ENCODE measurements at regions not wholly inside any gene's neighbourhood (a gene's known extent, or its start where the extent isn't known, plus 50 kb on each side); places are given as distances from the start of the nearest gene placed in this dataset.

DNA sequence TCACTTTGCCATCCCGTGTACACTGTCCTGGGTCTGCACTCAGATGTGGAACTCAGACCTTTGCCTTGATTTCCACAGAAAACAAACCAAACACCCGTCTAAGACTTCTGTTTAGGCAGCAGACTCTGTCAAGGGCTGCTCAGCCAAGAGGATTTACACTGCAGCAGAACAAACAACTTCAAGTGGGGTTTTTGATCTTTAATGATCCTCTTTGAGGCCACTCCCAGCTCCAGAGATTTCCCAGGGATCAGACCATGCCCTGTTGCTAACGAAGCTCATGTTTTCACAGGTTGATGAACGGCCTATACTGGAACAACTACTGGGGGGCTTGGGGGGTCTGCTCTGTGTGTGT is 52.5 kb upstream of the LGALSL start:
- H3K4me3 ChIP-seq (ENCODE audit: low read length) = peak overlapping the region; percentile 37

DNA sequence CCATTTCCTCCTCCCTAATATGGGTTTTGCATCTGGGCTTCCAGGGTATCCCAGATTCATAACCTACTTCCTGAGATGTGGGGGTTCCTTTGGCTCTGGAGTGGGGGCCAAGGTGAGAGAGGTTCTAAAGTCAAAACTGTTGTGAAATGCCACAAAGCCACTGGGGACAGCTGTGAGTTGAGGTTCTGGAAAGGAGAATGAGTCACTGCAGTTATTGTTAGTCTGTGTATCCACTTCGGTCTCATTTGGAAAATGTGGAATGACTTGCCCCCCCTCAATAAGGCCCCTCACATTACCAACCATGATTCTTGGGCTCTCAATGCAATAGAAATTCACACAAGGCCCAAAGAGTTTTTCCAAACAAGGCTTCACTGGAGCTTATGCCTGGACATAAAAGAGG is 51.1 kb upstream of the LGALSL start:
- Histone ChIP-seq H3K27me3 (ENCODE audit: control insufficient read depth, insufficient read depth, low read length) (no peaks in the 10 kb centered on the region), H3K36me3 (ENCODE audit: control insufficient read depth, insufficient read depth, low read length) (no peaks in the 10 kb centered on the region), H3K4me1 (ENCODE audit: control insufficient read depth, insufficient read depth, low read length) (peaks cover 7% of the 10 kb centered on the region), H3K27ac (ENCODE audit: low read depth, low read length) (no peak overlapping the region), H3K4me3 (ENCODE audit: low read length) (no peak overlapping the region), H3K9ac (ENCODE audit: low read length) (no peak overlapping the region)

More for the DNA sequence above, 52.5 kb upstream of the LGALSL start:
- H3K36me3 ChIP-seq (ENCODE audit: control insufficient read depth, insufficient read depth, low read length) = no peaks in the 10 kb centered on the region
- H3K27me3 ChIP-seq (ENCODE audit: control insufficient read depth, insufficient read depth, low read length) = no peaks in the 10 kb centered on the region
- no peak overlapping the region for H3K27ac ChIP-seq (ENCODE audit: low read depth, low read length)
- H3K9ac ChIP-seq (ENCODE audit: low read length) = no peak overlapping the region
- H3K4me1 ChIP-seq (ENCODE audit: control insufficient read depth, insufficient read depth, low read length) = peaks cover 7% of the 10 kb centered on the region

DNA sequence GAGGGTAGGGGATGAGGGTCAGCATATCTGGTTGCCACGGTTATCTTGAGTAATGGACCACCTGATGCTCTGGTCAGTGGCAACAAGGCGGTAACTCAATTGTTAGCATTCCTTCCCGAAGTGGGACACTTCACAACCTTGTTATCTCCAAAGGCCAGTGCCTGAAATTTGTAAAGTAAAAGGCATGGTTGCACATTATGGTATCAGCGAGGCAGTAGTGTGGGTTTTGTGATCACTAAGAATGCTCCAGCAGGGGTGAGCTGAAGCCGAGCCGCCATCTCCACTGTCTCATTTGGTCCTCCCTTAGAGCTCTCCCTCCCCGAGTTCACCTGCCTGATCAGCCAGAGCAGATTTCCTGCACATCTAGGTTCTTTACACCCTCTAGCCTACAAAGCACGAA is 50.5 kb upstream of the LGALSL start:
- H3K4me1 ChIP-seq (ENCODE audit: control insufficient read depth, insufficient read depth, low read length) = peaks cover 7% of the 10 kb centered on the region
- H3K27me3 ChIP-seq (ENCODE audit: control insufficient read depth, insufficient read depth, low read length) = no peaks in the 10 kb centered on the region
- no peak overlapping the region for H3K9ac ChIP-seq (ENCODE audit: low read length)
- no peaks in the 10 kb centered on the region for H3K36me3 ChIP-seq (ENCODE audit: control insufficient read depth, insufficient read depth, low read length)
- peak overlapping the region; percentile 1 for H3K27ac ChIP-seq (ENCODE audit: low read depth, low read length)
- H3K4me3 ChIP-seq (ENCODE audit: low read length) = no peak overlapping the region

DNA sequence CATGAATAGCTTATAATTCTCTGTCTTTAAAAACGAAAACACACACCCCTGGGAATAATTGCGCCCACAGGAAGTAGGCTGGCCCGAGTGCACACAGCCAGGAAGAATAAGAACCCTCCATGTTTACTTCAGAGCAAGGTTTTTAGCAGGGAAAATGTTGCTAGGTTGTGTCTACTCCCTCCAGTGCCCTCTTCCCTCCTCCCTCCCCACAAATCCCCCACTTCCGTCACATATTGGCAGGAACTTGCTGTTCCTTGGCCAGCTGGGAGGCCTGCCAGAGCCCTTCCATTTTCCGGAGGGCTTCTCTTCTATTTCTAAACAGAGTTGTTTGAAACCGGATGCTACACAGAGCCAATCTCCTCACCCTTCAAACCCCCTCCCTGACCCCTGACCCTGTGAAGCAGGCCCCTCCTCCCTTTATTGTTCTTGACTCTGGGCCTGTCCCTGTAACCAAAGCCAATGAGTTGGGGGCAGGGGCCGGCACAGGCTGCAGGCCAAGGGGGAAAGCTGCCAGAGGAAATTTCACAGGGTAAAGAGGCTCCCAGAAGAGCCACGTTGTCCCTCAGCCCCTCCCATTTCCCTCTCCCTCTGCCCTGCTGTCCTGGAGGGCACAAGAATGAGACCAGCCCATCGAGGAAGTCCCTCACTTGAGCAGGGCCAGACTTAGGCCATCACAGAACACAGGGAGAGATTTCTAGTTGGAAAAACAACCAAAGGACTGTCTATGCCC is 49.8 kb upstream of the LGALSL start:
- Histone ChIP-seq H3K4me1 (ENCODE audit: control insufficient read depth, insufficient read depth, low read length) (peaks cover 7% of the 10 kb centered on the region), H3K9ac (ENCODE audit: low read length) (no peak overlapping the region), H3K27me3 (ENCODE audit: control insufficient read depth, insufficient read depth, low read length) (no peaks in the 10 kb centered on the region), H3K27ac (ENCODE audit: low read depth, low read length) (peak overlapping the region; percentile 45), H3K36me3 (ENCODE audit: control insufficient read depth, insufficient read depth, low read length) (no peaks in the 10 kb centered on the region), H3K4me3 (ENCODE audit: low read length) (peak overlapping the region; percentile 17)
